HG03342 (cell line): ENCODE measurements at regions not wholly inside any gene's neighbourhood (a gene's known extent, or its start where the extent isn't known, plus 50 kb on each side); places are given as distances from the start of the nearest gene placed in this dataset.

Source experiments
- ATAC-seq: cut with Tn5 transposase; IDR thresholded peaks from one replicate; pipeline ENCODE4 v1.9.1; 2021; ENCODE audit warnings: mild to moderate bottlenecking, moderate library complexity; ENCODE audit not compliant: unreplicated experiment

DNA sequence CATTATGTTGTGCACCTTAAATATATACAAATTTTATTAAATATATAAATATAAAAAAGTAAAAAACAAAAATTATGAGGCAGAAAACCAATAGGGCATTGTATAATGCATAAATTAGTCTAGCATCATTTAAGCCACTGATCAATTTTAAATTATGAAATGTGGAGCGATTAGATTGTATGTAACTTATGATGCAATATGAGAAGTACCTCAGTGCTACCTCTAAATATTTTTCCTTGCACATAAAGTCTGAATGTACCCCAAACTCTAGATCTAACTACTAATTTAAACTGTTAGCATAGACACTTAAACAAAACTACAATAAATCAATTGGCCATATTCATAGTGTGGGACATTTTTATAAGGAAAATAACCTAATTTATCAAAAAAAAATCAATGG lies 1178.5 kb upstream of the MIR17HG start:
- no peak for ATAC-seq

DNA sequence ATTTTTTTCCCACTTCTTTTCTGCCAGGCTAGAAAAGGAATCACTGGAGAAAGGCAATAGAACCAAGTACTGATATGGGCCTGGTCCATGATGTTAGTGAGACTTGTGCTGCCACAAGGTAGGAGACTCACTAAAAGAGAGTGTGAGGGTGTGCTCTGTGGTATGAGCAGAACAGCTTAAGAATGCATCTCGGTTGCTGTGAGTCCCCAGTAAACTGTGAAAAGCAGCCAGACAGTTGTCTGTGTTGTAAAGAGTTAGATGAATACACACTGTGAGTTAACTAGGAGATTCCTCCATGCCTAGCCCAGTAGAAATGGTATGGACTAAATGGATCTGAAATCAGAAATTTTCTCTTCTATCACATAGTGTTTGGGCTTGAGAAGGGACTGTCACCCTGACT lies 1177.3 kb upstream of the MIR17HG start:
- ATAC-seq: no peak

DNA sequence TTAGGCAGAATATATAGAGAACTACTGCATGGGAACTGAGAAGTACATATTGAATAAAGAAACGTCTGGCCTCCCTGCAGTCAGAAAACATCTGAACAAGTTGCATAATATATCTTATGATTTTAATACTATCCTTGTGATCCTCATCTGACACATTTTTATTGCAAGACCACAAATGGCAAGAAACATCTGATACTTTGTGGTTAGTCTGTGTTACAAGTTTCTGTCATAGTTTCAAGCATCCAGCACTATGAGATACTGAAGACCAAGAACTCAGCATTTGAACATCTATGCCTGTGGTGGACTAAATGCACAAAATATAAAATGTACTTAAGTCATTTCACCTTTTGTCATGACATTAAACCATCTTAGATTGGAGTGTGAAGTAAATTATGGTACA lies 1175.8 kb upstream of the MIR17HG start:
- ATAC-seq: no peak

DNA sequence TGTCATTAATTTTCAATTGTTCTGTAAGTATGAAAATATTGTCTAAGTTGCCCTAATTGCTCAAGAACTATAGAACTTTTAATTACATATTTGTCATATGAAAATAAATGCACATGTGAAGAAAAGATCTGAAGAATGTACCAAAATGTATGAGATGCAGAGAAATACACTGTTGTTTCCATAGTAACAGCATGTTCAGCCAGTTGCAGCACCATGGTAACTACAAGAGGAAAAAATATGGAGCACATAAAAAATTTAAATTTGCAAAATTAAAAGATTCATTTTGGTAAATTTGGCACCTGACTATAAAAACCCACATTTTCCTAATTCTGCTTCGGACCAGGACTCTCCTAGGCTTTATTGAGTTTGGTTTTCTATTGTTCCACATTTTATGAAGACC lies 1170.0 kb upstream of the MIR17HG start:
- ATAC-seq: no peak

DNA sequence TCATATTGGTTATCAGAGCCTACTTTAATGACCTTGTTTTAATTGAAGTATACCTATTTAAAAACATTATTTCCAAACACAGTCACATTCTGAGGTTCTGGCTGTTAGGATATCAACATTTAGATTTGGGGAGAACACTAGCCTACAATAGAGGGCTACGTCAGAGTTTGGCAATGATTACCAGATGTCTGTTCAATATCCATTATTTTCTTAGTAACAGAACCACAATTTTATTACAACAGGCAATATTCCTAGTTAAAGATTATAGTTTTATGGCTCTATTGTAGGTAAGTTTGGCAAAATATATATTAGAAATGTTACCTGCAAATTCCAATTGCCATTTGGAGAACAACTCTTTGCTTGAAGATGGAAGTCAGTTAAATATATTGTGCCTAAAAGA lies 1163.1 kb upstream of the MIR17HG start:
- no peak for ATAC-seq

DNA sequence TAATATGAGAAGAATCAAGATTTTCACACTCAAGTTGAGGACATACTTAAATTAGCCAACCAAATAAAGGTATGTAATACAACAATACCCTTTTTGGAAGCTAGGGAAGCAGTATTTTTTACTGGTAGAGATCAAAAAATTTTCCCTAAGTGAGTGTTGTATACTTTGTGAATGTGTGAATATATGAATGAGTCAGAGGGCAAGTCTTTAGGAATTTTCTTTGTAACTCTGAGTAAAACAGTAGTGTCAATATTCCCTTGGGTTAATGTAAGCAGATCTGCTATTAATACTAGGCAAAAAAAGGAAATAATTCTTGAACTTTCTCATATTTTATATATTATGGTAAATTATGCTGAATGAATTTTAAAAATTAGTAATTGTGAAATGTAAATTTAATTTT lies 1161.8 kb upstream of the MIR17HG start:
- ATAC-seq: no peak

DNA sequence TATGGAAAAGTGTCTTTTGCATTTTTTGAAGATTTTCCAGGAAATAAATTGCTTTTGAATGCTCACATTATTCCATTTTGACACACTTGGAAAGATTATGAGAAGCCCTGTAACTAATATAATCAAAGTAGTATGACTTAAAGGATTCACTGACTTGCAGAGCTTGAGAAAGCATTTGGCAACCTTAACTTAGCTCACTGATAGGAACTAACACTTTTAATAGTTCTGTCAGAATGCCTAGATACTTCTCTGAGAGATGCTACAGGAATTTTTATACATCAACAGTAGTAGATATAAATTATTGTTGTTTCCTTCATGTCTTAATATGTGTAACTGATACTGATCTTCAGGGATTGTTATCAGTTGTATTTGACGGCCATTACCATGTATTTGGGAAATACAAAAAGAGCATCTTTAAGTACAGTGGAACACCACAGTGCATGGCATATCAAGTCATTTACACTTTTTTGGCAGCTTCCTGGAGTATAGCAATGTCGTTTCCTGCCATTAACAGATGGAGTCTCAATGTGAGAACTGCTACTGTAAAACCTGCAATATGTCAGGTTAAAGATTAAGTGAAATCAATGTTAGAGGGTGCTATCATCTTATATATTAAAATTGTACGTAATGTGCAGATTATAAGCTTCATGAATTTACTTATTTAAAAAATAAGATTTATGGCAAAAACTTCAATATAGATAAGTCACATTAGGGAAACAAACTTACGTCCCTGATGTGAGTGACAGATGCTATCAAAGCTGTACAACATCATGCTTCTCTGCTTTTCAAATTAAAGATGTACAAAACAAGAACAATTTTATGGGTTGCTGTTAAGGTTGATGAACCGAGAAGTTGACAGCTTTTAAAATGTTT lies 1159.8 kb upstream of the MIR17HG start:
- ATAC-seq: no peak

DNA sequence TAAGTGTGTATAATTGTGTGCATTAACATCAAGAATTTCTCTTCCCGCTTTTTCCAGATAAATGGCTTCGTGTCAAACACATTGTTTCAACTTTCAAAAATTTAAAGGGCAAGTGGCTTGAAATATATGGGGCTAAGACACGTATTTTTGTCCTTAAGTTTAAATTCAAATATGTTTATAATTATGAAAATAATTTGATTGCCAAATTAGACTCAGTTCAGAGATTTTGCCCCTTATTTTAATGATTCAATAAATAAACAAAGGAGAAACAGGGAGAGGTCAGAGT lies 1159.2 kb upstream of the MIR17HG start:
- ATAC-seq: no peak

DNA sequence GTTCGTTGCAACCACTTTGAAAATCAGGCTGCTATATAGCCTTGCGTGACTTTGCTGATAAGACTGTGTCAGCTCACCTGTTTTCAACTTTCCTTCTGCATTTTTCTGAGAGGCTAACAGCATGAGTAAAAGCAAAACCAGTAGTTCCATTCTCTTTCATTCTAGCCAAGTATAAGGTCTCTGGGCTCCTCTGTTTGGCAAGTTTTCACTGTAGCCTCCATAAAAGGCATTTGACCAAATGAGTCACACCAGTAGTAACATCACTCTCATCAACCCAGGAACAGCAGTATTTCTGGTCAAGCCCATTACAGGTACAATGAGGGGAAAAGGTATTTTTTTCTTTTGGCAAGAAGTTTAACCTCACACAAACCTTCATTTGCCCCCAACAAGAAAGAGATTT lies 1149.8 kb upstream of the MIR17HG start:
- ATAC-seq: no peak

DNA sequence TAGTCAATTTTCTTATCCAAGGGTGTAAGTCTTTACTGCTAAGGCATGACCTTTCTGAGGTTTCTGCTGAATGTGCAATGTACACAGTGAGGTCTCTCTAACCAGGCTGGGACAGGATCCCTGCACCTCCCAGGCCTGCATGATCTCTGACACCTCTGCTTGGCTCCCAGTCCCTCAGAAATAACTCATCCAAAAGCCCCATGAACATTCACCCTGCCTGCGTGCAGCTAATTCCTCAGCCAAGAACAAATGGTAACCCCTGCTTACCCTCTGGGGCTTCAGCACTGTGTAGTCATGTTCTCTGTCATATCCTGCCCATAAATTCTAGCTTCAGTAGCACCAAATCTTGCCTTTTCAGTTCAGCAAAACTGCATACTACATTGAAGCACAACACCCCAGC lies 1146.3 kb upstream of the MIR17HG start:
- no peak for ATAC-seq

DNA sequence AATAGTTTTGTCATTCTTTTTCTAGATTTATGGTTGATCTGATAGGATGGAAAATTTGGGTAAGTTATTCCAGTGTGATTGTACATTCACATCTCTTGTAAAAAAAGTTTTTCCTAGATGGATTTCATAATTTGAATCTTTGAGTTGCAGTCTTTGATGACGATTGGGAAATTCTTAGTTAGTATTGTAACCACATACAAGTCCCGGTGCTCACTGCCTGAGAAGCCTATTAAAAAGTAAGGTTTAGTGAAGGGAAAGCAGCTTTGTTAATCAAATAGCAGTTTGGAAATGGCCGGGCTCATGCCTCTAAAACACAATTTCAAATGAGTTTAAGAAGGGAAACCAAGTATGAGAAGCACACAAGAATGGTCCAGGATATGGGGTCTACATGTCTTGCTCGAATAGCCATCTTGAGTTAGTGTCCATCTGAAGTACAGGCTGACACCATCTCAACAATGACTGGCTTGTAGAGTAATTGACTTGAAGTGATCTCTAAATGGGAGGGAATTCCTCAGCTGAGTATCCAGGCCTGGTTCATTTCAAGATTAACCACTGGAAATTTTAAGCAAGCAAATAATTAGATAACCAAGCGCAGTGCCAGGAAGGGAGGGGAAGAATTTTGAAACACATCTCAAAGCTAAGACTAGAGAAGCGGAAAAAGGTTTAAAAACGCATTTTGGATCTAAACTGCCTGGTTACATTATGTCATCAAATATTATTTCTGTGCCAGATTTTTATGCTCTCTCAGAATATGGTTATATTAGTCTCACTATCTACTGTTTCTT lies 1145.6 kb upstream of the MIR17HG start:
- no peak for ATAC-seq

DNA sequence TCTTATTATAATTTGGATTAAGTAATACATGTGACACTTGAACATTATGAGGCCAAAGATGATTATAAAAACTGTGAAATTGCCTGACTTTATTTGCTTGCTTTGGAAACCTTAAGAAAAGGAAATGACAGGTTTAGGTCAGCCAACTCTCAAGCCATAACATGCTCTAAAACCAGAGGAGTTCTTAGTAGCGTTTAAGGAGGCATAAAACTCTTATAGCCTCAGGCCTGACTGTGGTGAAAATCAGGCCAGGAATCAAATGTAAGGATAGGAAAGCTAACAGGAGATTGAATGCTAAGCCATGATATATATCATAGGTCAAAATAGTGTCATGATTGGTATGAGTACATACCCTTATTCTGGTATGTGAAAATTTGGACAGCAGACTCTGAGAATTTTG lies 1142.4 kb upstream of the MIR17HG start:
- no peak for ATAC-seq

DNA sequence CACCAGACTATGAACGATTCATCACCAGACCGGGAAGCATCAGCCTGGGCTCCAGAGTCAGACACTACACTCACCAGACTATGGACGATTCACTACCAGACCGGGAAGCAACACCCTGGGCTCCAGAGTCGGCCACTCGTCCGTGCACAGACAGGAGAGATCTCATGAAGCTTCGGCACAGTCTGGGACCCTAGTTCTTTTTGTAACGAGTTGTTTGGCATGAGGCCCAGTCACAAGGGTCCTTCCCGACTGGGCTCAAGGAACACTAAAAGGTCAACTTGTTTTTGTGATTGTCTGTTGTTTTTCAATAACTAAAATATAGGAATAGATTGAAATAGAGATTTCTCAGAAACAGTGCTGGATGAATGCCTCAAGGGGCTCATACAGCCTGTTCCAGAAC lies 1141.6 kb upstream of the MIR17HG start:
- ATAC-seq: no peak

DNA sequence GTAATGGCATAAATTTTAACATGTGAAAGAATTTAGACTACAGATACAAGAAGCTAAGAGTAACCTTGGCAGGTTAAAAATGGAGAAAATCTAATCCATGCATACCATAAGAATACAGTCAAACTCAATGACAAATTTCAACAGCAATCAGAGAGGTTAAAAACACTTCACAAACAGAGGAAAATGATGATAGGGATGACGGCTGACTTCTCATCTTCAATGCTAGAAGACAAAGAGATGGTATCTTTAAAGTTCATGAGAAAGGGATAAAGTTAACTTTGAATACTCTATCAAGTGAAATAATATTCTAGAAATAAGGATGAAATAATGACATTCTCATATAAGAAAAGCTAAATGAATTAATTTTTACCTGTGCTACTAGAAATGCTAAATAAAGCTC lies 1130.2 kb upstream of the MIR17HG start:
- ATAC-seq: no peak

DNA sequence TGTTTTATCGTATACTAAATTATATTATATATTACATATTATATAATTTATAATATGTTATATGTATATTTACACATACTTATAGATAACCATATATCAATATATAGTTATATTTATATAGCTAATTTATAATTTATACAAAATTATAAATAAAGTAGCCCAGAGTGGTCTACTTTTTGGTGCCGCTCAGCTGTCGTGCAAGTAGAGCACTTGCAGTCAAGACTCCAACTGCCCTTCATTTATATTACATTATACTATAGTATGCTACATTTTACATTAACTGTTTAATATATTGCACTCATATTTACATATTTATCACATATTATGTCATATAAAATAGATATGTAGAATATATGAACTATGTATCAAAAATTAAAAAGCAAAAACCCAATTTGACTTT lies 1124.7 kb upstream of the MIR17HG start:
- no peak for ATAC-seq

DNA sequence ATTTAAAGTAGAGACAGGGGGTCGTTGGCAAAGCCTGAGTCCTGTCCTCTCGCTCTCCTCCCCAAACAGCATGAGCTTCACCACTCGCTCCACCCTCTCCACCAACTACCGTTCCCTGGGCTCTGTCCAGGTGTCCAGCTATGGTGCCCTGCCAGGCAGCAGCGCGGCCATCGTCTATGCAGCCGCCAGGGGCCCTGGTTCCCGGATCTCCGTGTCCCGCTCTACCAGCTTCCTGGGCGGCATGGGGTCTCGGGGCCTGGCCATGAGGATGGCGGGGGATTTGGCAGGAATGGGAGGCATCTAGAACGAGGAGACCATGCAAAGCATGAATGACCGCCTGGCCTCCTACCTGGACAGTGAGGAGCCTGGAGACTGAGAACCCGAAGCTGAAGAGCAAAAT lies 1117.2 kb upstream of the MIR17HG start:
- no peak for ATAC-seq

DNA sequence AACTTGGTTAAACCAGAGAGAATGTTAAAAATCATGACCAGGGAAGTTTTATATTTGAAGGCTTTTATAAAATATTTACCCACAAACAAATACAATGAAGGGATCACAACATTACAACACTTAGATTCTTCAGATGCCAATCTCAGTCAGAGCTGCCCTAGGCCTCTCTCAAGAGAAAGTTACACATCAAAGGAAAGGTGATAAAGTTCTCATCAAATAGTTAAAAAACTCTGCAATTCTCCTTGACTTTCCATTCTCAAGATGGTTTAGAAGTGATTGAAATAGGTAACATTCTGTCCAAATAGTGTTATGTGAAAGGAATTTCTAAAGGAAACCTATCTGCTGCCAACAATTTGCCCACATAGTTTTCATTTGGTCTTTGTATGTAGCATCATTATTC lies 1115.2 kb upstream of the MIR17HG start:
- no peak for ATAC-seq

DNA sequence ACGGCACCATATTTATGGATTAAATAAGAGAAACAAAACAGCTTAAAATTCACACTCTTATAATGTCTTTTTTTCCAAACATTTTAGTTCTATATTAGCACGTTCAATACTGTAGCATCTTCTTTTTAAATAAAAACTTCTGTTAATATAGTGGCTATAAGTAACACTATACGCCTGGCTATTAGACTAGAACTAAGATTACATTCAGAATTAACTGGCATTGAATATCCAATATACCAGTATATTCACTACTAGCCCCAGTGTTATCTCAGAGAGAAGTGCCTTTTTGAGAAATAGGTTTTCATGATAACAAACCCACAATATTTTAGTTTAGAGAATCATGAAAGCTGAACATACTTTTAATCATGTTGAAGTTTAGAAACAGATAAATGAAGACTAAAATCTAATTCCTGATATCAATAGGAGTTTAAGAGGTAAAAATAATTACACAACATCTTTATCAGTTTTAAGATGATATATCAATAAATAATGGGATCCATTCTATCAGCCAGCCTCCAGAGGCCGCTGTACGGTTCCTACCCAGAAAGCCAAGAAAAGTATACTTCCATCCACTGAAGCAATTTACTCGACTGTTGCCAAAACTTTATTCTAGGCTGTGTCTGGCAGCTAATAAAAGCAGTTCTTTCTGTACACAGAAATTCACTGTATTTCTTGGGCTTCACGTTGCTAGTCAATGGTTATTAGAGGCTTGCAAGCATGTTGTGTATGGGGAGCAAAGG lies 1113.4 kb upstream of the MIR17HG start:
- ATAC-seq: no peak

DNA sequence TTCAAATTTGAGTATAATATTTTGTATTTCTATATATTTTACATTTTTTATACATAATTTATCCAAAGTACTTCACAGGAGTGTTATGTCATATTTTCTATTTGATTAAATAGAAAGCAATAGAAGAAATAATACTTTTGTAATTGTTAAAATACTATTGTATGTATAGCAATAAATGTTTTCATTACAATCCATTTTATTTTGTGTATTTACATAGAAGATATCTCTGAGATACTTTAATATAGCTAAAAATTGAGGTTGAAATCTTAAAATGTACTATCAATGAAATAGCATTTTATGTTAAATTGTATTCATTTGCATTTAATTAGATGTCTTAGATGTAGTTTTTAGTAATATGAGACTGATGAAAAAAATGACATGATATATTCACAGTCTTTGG lies 1109.6 kb upstream of the MIR17HG start:
- no peak for ATAC-seq

DNA sequence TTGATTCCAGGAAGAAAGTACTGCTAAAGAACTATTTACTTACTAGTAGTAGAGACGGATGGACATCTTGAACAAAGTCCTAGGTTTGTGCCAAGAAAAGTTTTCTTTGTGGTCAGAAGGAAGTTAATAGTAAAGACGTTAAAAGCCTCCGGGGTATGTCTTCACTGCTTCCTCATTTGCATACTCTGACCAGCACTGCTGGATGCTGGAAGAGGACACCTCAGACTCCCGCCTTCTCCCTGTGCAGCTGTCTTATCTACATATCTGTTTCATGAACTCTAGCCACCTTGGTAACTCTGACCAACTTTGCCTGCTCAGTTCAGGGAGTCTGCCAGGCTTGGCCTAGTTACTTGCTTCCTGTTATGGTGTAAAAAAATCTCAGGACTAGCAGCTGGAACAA lies 1109.1 kb upstream of the MIR17HG start:
- no peak for ATAC-seq

DNA sequence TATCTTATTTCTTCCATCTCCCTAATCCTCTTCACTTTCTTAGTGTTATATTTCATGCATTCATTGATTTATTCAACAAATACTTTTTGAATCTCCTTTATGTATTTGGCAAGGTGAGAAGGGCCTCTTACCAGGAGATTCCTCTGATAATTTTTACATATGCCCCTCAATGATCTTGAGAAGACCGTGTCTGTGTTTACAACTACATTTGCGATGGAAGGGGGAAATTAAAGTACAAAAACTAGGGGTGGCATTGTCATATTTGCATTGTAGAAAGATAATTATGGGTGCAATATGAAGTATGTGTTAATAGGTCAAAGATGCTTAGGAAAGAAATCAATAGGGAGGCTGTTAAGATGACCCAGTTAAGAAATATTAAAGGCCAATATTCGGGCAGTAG lies 1108.4 kb upstream of the MIR17HG start:
- ATAC-seq: no peak

DNA sequence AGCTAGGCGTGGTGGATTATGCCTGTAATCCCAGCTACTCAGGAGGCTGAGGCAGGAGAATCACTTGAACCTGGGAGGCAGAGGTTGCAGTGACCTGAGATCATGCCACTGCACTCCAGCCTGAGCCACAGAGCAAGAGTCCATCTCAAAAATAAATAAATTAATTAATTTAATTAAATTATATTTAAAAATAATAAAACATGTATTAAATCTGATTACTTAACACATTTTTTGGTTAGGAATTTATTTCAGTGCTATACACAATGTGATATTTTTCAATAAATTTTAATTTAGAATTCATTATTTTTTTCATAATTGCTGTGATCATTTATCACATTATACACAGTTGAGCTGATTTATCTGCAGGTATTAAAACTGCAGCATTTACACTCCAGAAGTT lies 1101.5 kb upstream of the MIR17HG start:
- no peak for ATAC-seq
